Neuron (in vitro differentiated cells): ENCODE measurements at regions not wholly inside any gene's neighbourhood (a gene's known extent, or its start where the extent isn't known, plus 50 kb on each side); places are given as distances from the start of the nearest gene placed in this dataset.

Experiments used
- H2AFZ ChIP-seq: one replicate; pipeline ENCODE4 v1.6.1; 2013; ENCODE audit warnings: low read depth, mild to moderate bottlenecking, inconsistent platforms, low read length, moderate library complexity
- H3K27me3 ChIP-seq: one replicate; pipeline ENCODE4 v1.6.1; 2013; ENCODE audit warnings: low read length; ENCODE audit not compliant: insufficient read depth
- H3K36me3 ChIP-seq: one replicate; pipeline ENCODE4 v1.6.1; 2013; ENCODE audit warnings: low read length; ENCODE audit not compliant: insufficient read depth
- H3K4me1 ChIP-seq: one replicate; pipeline ENCODE4 v1.6.1; 2013; ENCODE audit warnings: low read length; ENCODE audit not compliant: insufficient read depth
- H3K4me3 ChIP-seq: 2 replicates; pipeline ENCODE4 v1.5.1; 2013; ENCODE audit warnings: mild to moderate bottlenecking, low read length, moderate library complexity
- H3K9me3 ChIP-seq: one replicate; pipeline ENCODE4 v1.6.1; 2013; ENCODE audit warnings: low read length

DNA sequence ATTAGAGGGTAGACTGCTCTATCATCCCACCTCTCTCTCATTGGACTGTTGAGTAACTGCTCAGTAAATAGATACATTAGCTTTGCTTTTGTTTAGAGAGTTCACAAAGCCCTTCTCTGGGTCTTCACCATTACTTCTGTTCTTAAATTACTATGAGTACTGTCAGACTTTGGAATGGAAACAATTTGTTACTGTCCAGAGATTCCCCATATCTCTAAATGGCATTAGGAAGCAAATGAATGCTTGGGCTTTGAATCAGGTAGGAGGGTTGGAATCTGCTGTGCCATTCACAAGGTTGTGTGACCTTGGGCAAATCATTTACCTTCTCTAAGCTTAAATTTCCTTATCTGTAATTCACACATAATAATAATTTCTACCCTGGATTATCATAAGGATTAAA lies 541.0 kb upstream of the FZD8 start:
- Histone ChIP-seq H3K4me1 (no peaks in the 10 kb centered on the region), H3K4me3 (no peak overlapping the region), H2AFZ (no peak overlapping the region), H3K9me3 (no peaks in the 10 kb centered on the region), H3K27me3 (no peaks in the 10 kb centered on the region), H3K36me3 (no peaks in the 10 kb centered on the region)

DNA sequence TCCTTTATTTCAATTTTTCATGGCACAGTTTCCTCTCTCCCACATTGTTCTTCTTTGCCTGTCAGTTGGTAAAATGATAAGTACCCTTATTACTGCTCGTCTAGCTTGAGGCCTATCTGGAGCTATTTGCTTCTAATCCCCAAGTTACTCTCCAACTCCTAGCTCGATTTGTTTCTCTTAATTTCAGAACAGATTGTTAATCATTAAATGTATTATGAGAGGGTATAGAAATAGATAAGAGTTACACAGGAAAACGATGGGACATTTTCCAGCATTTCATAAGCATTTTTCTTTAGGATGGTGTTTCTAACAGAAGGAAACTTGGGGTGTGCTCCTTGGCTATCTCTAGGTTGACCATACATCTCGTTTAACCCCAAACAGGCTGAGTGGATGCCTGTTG lies 540.5 kb upstream of the FZD8 start:
- Histone ChIP-seq H2AFZ (no peak overlapping the region), H3K4me1 (no peaks in the 10 kb centered on the region), H3K36me3 (no peaks in the 10 kb centered on the region), H3K27me3 (no peaks in the 10 kb centered on the region), H3K4me3 (no peak overlapping the region), H3K9me3 (no peaks in the 10 kb centered on the region)

DNA sequence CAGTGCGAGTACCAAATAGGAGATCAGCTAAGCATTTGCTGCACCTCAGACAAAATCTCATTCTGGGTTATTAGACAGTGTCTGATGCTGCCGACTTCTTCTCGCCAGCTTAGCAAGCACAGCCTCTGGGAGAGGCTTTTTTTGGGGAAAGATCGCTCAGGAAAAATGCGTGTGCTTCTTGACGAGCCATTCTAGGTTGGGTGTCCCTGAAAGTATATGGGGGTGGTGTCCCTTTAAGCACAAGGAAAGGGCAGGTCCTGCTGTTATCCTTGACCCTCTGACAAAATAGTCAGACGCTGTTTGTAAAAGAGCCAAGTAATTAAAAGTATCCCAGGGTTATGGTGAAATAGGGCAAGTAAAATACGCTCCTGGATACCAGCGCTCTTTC lies 540.1 kb upstream of the FZD8 start:
- Histone ChIP-seq H2AFZ (no peak overlapping the region), H3K9me3 (no peaks in the 10 kb centered on the region), H3K36me3 (no peaks in the 10 kb centered on the region), H3K4me1 (no peaks in the 10 kb centered on the region), H3K27me3 (no peaks in the 10 kb centered on the region), H3K4me3 (no peak overlapping the region)

- H3K9me3 ChIP-seq: no peaks in the 10 kb centered on the region
- no peaks in the 10 kb centered on the region for H3K4me1 ChIP-seq
- H3K27me3 ChIP-seq: no peaks in the 10 kb centered on the region
- no peak overlapping the region for H3K4me3 ChIP-seq
- H3K36me3 ChIP-seq: no peaks in the 10 kb centered on the region
- H2AFZ ChIP-seq: no peak overlapping the region
Observed at GRCh38 chr10:36181426-36182178, 539.5 kb upstream of the FZD8 start.

DNA sequence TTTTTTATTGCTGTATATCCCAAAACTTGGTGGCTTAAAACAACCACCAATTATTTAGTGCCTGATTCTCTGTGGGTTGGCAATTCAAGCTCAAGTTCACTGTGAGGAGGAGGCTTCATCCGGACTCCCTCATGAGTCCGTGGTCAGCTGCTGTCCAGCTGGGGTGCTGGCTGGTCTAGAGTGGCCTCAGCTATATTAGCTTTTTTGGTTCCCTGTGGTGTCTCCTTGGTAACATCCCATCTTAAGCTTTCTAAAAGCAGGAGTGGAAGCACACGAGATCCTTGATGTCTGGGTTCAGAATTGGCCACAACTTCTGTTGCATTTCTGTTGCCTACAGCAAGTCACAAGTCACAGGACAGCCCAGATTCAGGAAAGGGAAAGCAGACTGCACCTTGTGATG lies 536.5 kb upstream of the FZD8 start:
- Histone ChIP-seq H3K9me3 (no peaks in the 10 kb centered on the region), H3K27me3 (no peaks in the 10 kb centered on the region), H2AFZ (no peak overlapping the region), H3K4me3 (no peak overlapping the region), H3K4me1 (no peaks in the 10 kb centered on the region), H3K36me3 (no peaks in the 10 kb centered on the region)

DNA sequence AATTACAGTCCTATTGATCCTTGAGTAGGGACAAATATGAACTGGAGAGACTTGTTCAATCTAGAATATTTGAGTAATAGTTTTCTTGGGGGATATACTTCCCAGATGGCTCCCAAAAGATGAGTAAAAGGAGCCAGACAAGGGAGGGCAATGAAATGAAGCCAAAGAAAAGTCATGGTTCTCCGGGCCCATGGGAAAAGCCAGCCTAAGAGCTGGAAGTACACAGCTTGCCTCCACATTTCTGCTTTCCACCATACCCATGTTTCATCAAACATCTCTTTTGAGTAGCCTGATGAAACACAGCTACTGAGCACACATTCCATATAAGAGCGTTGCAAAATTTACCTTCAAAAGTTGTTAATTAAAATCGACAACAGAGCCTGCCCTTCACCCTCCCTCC lies 535.0 kb upstream of the FZD8 start:
- Histone ChIP-seq H2AFZ (no peak overlapping the region), H3K36me3 (no peaks in the 10 kb centered on the region), H3K4me1 (no peaks in the 10 kb centered on the region), H3K4me3 (no peak overlapping the region), H3K27me3 (no peaks in the 10 kb centered on the region), H3K9me3 (no peaks in the 10 kb centered on the region)

DNA sequence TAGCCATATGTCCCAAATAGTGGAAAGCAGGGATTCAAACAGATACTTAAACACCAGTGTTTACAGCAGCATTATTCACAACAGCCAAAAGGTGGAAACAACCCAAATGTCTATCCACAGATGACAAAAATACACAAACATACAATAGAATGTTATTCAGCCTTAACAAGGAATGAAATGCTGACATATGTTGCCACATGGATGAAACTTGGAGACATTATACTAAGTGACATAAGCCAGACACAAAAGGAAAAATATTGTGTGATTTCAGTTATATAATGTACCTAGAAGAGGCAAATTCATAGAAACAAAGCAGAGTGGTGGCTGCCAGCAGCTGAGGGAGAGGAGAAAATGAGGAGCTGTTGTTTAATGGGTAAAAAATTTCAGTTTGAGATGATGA lies 533.9 kb upstream of the FZD8 start:
- Histone ChIP-seq H3K36me3 (no peaks in the 10 kb centered on the region), H2AFZ (no peak overlapping the region), H3K4me1 (no peaks in the 10 kb centered on the region), H3K27me3 (no peaks in the 10 kb centered on the region), H3K9me3 (no peaks in the 10 kb centered on the region), H3K4me3 (no peak overlapping the region)

GRCh38 chr10:36173364-36173763 lies 531.3 kb upstream of the FZD8 start:
- H3K4me3 ChIP-seq: no peak overlapping the region
- H3K36me3 ChIP-seq: no peaks in the 10 kb centered on the region
- H2AFZ ChIP-seq: no peak overlapping the region
- no peaks in the 10 kb centered on the region for H3K9me3 ChIP-seq
- no peaks in the 10 kb centered on the region for H3K4me1 ChIP-seq
- no peaks in the 10 kb centered on the region for H3K27me3 ChIP-seq

DNA sequence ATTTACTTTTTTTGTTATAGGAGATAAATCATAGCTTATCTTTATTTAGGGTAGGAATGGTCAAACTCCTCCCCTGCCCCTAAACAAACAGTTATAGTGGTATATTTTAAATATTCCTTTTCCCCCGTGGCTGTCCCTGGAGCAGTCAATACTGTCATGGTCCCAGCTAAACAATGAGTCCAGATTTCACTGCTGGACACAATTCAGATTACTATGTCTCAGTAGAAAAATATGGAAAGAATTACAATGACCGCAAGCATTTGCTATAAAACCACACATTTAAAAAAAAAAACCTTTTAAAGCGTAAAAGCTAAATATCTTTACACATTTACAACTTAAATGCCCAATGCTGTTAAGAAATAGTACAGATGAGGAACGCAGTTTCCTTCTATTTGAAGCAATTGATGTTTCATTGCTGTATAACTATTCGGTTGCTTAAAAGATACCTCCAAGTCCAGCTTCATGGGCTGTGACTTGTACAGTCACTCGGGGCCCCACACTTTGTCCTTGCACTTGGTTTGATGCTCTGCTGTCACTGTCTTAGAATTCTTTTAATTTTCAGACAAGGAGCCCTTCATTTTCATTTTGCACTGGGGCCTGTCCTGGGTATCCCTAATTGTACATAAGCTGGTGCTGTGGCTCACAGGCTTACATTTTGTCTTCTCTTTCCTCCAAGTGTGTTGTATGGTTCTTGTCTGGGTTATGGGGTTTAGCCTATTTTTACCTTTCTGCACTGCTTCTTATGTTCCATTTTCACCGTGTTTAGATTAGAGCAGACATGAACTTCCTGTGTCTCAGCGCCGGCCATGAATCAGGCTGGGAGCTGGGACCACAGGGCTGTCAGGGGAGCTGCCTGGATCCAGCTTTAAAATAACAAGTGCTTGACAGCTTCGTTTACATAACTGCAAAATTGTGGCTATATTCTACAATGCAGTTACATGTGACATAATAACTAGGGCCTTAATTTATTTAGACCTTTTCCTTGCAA lies 530.2 kb upstream of the FZD8 start:
- Histone ChIP-seq H3K36me3 (no peaks in the 10 kb centered on the region), H2AFZ (no peak overlapping the region), H3K9me3 (no peaks in the 10 kb centered on the region), H3K4me1 (no peaks in the 10 kb centered on the region), H3K4me3 (no peak overlapping the region), H3K27me3 (no peaks in the 10 kb centered on the region)

DNA sequence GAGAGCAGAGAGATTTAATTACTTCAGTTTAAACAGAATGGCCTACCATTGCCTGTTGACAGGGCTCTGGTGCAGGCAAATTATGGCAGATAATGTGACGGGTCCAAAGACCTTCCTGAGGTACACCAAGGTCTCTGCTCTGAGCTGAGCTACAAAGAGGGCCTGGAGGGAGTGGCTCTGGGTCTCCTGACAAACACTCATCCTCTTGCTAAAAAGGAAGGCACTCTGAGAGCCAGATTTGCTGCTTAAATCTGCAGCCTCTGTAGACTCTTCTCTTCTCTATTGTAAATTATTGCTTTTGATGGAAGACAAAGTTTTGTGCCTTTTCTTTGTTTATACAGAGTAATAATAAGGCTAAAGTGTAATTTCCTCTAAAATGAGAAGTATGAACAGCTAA lies 529.5 kb upstream of the FZD8 start:
- no peak overlapping the region for H2AFZ ChIP-seq
- H3K9me3 ChIP-seq: no peaks in the 10 kb centered on the region
- H3K4me1 ChIP-seq: no peaks in the 10 kb centered on the region
- no peaks in the 10 kb centered on the region for H3K36me3 ChIP-seq
- no peaks in the 10 kb centered on the region for H3K27me3 ChIP-seq
- H3K4me3 ChIP-seq: no peak overlapping the region

- H2AFZ ChIP-seq: no peak overlapping the region
- no peaks in the 10 kb centered on the region for H3K27me3 ChIP-seq
- H3K9me3 ChIP-seq: no peaks in the 10 kb centered on the region
- no peak overlapping the region for H3K4me3 ChIP-seq
- no peaks in the 10 kb centered on the region for H3K36me3 ChIP-seq
- no peaks in the 10 kb centered on the region for H3K4me1 ChIP-seq
Observed at GRCh38 chr10:36170943-36171501, 528.9 kb upstream of the FZD8 start.

GRCh38 chr10:36170142-36170719 lies 528.1 kb upstream of the FZD8 start:
- H3K4me3 ChIP-seq: no peak overlapping the region
- H3K27me3 ChIP-seq: no peaks in the 10 kb centered on the region
- H3K36me3 ChIP-seq: no peaks in the 10 kb centered on the region
- no peaks in the 10 kb centered on the region for H3K9me3 ChIP-seq
- no peaks in the 10 kb centered on the region for H3K4me1 ChIP-seq
- H2AFZ ChIP-seq: no peak overlapping the region

DNA sequence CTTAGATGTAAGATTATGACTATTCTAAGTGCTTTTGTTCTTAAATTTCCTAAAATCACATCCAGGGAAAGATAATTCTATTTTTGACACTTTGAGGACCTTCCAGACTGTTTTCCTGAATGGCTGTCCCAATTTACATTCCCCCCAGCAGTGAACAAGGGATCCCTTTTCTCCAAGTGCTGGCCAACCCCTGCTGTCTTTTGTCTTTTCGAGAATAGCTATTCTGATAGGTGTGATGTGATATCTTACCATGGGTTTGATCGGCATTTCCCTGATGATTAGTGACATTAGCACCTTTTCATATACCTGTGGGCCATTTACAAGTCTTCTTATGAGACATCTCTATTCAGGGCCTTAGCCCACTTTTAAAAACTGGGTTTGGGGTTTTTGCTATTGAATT lies 526.7 kb upstream of the FZD8 start:
- Histone ChIP-seq H3K27me3 (no peaks in the 10 kb centered on the region), H3K4me1 (no peaks in the 10 kb centered on the region), H2AFZ (no peak overlapping the region), H3K9me3 (no peaks in the 10 kb centered on the region), H3K4me3 (no peak overlapping the region), H3K36me3 (no peaks in the 10 kb centered on the region)
